ENCODE measurements at regions not wholly inside any gene's neighbourhood (a gene's known extent, or its start where the extent isn't known, plus 50 kb on each side); places are given as distances from the start of the nearest gene placed in this dataset.
A peak's percentile ranks its signal among the peaks of the same experiment; 100 is the strongest.

DNA sequence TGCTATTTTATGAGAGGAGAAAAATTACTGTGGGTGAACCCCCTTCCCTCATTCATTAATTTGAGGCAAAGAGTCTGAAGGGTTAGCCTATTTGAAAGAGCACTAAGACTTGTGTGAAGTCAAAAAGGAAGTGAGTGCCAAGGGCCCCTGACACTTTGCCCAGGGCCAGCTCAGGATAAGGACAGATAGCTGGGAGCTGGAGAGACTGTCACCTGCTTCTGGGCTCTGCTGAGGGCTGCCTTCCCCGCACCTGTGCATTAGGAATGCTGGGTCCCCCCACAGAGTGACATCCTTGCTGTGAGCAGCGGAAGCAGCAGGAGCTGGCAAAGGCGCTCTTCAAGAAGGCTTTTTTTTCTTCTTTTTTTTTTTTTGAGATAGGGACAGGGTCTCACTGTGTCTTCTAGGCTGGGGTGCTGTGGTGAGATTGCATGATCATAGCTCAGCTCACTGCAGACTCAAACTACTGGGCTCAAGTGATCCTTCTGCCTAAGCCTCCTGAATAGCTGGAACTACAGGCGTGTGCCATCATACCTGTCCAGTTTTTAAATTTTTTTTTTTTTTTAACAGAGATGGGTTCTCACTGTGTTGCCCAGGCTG, 148.3 kb downstream of the AQP4 start:
- no peaks in the 10 kb centered on the region for H3K9me3 ChIP-seq
- no peaks in the 10 kb centered on the region for H3K27me3 ChIP-seq
- H3K27ac ChIP-seq: no peak overlapping the region
- TF ChIP-seq, protein P1, sequence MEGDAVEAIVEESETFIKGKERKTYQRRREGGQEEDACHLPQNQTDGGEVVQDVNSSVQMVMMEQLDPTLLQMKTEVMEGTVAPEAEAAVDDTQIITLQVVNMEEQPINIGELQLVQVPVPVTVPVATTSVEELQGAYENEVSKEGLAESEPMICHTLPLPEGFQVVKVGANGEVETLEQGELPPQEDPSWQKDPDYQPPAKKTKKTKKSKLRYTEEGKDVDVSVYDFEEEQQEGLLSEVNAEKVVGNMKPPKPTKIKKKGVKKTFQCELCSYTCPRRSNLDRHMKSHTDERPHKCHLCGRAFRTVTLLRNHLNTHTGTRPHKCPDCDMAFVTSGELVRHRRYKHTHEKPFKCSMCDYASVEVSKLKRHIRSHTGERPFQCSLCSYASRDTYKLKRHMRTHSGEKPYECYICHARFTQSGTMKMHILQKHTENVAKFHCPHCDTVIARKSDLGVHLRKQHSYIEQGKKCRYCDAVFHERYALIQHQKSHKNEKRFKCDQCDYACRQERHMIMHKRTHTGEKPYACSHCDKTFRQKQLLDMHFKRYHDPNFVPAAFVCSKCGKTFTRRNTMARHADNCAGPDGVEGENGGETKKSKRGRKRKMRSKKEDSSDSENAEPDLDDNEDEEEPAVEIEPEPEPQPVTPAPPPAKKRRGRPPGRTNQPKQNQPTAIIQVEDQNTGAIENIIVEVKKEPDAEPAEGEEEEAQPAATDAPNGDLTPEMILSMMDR (IDR thresholded peaks at IDR 0.05): no peak
- intact Hi-C loops (cut with DNase I): no loop called here
- H3K36me3 ChIP-seq: no peaks in the 10 kb centered on the region
- no peak for ATAC-seq
- H3K4me1 ChIP-seq: no peaks in the 10 kb centered on the region
- no peak for DNase-seq
- no peak overlapping the region for H3K4me3 ChIP-seq

DNA sequence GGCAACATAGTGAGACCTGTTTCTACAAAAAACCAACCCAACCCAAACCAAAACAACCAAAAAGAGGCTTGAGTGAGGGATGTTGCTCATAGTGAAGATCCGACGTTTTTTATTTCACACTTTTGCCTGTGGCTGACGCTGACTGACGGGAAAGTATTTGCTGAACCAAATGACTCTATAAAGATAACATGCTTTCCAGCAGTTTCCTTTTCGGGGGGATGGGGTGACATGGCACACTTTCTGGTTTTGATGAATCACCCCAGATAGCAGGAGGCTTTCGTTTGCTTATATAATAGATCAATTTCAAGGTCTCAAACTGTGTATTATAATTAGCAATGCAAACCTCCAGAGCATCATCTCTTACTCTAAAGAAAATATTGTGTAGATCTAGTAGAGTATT, 150.8 kb downstream of the AQP4 start:
- DNase-seq: no peak
- Histone ChIP-seq H3K27ac (no peak overlapping the region), H3K4me1 (no peaks in the 10 kb centered on the region), H3K9me3 (no peaks in the 10 kb centered on the region), H3K27me3 (no peaks in the 10 kb centered on the region), H3K36me3 (no peaks in the 10 kb centered on the region), H3K4me3 (no peak overlapping the region)
- intact Hi-C loops (cut with DNase I): no loop called here
- TF ChIP-seq, protein P1 (IDR thresholded peaks at IDR 0.05): no peak
- no peak for ATAC-seq

DNA sequence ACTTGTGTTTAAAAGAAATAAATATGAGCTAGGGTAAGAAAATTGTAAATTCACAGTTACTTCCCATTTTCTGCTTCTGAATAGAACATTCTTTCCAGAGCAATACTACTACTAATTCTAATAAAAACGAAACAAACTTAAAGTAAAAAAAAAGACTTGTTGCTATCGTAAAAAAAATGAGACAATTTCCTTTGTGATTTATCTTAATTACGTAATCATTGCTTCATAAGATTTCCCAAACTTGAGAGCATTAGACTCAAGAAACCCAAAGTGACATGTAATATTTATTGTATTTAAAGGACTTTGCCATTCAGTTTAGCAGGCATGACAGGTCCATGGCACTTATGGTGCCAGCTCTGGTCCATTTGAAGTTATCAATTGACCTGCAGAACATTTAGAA, 153.8 kb downstream of the AQP4 start:
- DNase-seq: no peak
- no peaks in the 10 kb centered on the region for H3K36me3 ChIP-seq
- no peak overlapping the region for H3K4me3 ChIP-seq
- no peaks in the 10 kb centered on the region for H3K9me3 ChIP-seq
- no peak for ATAC-seq
- H3K27ac ChIP-seq: no peak overlapping the region
- H3K4me1 ChIP-seq: no peaks in the 10 kb centered on the region
- no peaks in the 10 kb centered on the region for H3K27me3 ChIP-seq
- TF ChIP-seq, protein P1 (IDR thresholded peaks at IDR 0.05): no peak
- intact Hi-C loops (cut with DNase I): no loop called here

DNA sequence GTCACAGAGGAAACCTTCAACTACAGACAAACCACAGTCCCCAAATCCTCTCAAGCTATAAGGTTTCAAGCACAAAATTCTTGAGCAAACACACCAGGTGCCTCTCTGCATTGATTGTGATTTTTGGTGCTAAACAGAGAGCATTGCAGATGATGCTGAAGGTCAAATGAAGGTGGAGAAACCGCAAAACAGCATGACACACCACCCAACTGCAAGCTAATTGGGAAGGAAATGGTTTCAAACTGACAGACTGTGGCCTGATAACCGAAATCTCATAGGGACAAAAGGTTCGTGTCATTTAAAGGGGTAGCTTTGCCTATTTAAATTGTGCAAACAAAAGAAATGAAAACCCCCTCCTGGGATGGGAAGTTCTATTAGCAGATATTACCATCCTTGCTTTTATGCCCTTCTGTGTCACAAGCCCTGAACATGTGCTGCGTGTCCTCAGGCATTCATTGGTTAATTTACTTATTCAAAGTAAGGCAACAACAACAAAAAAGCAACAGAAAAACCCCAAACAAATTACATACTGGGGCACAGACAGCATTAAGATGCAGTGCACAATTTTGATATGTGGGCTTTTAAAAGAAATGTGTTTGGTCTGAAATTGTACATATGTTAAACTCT, 154.9 kb downstream of the AQP4 start:
- TF ChIP-seq, protein P1 (IDR thresholded peaks at IDR 0.05): no peak
- H3K4me3 ChIP-seq: no peak overlapping the region
- peak; percentile 21 for ATAC-seq
- H3K9me3 ChIP-seq: no peaks in the 10 kb centered on the region
- H3K36me3 ChIP-seq: no peaks in the 10 kb centered on the region
- H3K4me1 ChIP-seq: no peaks in the 10 kb centered on the region
- intact Hi-C loops (cut with DNase I): no loop called here
- no peak for DNase-seq
- no peaks in the 10 kb centered on the region for H3K27me3 ChIP-seq
- no peak overlapping the region for H3K27ac ChIP-seq

DNA sequence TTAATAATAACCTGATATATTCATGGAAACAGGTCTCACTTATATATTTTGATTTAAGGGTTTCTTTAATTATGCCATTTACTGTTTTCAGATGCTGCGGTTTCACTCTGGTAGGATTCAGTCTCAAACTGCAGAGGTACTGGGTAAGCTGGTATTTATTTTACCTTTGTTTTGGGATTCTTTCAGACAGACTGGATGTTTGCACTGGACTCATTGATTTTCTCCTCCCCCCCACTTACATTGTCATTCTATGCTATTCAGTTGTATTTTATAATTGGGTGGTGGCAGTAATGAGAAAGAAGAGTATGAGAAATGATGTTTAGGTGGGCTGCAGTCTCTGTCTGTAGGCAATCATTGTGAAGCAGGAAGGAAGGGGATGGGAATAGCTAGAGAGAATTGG, 155.6 kb downstream of the AQP4 start:
- H3K9me3 ChIP-seq: no peaks in the 10 kb centered on the region
- DNase-seq: no peak
- no peaks in the 10 kb centered on the region for H3K4me1 ChIP-seq
- no peak overlapping the region for H3K4me3 ChIP-seq
- no peaks in the 10 kb centered on the region for H3K27me3 ChIP-seq
- no peak overlapping the region for H3K27ac ChIP-seq
- no peaks in the 10 kb centered on the region for H3K36me3 ChIP-seq
- intact Hi-C loops (cut with DNase I): no loop called here
- TF ChIP-seq, protein P1 (IDR thresholded peaks at IDR 0.05): no peak
- ATAC-seq: no peak

Data from upper lobe of right lung (tissue), 1 donor.